Activated naive CD8-positive, alpha-beta T cell treated with anti-CD3 and anti-CD28 coated beads, Interleukin-2, amount 10 ng/mL, durations not matched to agents 7 days and 5 days (primary cell): ENCODE measurements at regions not wholly inside any gene's neighbourhood (a gene's known extent, or its start where the extent isn't known, plus 50 kb on each side); places are given as distances from the start of the nearest gene placed in this dataset.

Source experiments
- ATAC-seq: fragments of 150-1000 bp; cut with Tn5 transposase; one replicate; pipeline ENCODE4 v1.10.0; 2021; ENCODE audit warnings: low read depth, moderate library complexity
- POLR2A ChIA-PET: fragments of 350-600 bp; sonication (Branson Sonifier 250); formaldehyde crosslinking; loops from one replicate; lab custom pipeline; 2021; ENCODE audit warnings: antibody characterized with exemption; lab: Charles Lee
- DNase-seq: peaks from one replicate; pipeline ENCODE4 v3.0.0; 2021
- H3K27ac Mint-ChIP-seq: one replicate; pipeline ENCODE4 v1.8.0; 2022; ENCODE audit warnings: mild to moderate bottlenecking, mixed read lengths
- H3K27me3 Mint-ChIP-seq: one replicate; pipeline ENCODE4 v1.8.0; 2022; ENCODE audit warnings: mild to moderate bottlenecking, moderate library complexity, mixed read lengths
- H3K36me3 Mint-ChIP-seq: one replicate; pipeline ENCODE4 v1.8.0; 2021; ENCODE audit warnings: mild to moderate bottlenecking, mixed read lengths
- H3K4me1 Mint-ChIP-seq: one replicate; pipeline ENCODE4 v1.8.0; 2021; ENCODE audit warnings: mixed read lengths
- H3K4me3 Mint-ChIP-seq: one replicate; pipeline ENCODE4 v1.8.0; 2022; ENCODE audit warnings: mild to moderate bottlenecking, moderate library complexity, mixed read lengths
- H3K9me3 Mint-ChIP-seq: one replicate; pipeline ENCODE4 v1.8.0; 2021; ENCODE audit warnings: mixed read lengths

GRCh38 chr2:129768036-129768386, 211.5 kb upstream of the RAB6C start:
- Mint-ChIP-seq H3K9me3 (no peaks in the 10 kb centered on the region), H3K27ac (no peak overlapping the region), H3K27me3 (no peaks in the 10 kb centered on the region), H3K4me1 (no peaks in the 10 kb centered on the region), H3K4me3 (no peak overlapping the region), H3K36me3 (no peaks in the 10 kb centered on the region)
- ATAC-seq, result no peak
- POLR2A ChIA-PET, result no interaction called here
- DNase-seq, result no peak

- POLR2A ChIA-PET, result no interaction called here
- ATAC-seq, result no peak
- Mint-ChIP-seq H3K27ac (no peak overlapping the region), H3K27me3 (no peaks in the 10 kb centered on the region), H3K36me3 (no peaks in the 10 kb centered on the region), H3K9me3 (no peaks in the 10 kb centered on the region), H3K4me3 (no peak overlapping the region), H3K4me1 (no peaks in the 10 kb centered on the region)
- no peak for DNase-seq
Measured at GRCh38 chr2:129768485-129769184, 210.8 kb upstream of the RAB6C start.

- Mint-ChIP-seq H3K36me3 (no peaks in the 10 kb centered on the region), H3K27ac (no peak overlapping the region), H3K27me3 (no peaks in the 10 kb centered on the region), H3K9me3 (peaks cover 1% of the 10 kb centered on the region), H3K4me1 (no peaks in the 10 kb centered on the region), H3K4me3 (no peak overlapping the region)
- no peak for ATAC-seq
- POLR2A ChIA-PET, result no interaction called here
- DNase-seq, result no peak
Measured at GRCh38 chr2:129769185-129769991, 210.1 kb upstream of the RAB6C start.

DNA sequence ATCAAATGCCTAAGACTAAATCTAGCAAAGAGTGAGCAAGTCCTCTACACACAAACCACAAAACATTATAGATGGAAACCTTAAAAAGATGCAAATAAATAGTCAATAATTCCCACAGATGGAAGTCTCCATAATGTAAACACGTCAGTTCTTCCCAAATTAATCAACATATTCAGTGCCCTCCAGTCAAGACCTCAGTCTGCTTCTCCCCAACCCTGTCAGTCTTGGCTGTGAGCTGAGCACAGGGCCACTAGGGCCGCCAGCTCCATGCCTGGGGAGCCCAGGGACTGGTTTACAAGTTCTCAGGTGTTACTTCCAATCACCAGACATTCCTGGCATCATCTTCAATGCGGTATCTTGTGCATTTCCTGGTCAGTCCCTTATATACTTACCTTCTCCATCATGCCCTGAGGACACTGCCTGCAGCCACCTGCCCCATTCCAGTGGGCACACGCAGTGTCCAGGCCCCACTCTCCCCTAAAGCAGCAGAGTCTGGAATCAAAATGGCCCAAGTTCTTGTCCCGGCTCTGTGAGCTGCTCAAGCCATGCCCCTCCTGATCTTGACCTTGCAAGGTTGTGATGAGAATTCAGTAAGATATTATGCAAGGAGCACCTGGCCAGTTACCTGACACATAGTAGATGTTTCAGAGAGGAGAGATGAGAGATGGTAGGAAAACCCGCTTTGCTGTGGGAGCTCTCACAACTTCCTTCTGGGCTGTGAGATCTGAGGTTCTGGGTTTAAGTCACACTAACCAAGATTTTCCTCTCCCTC, 207.9 kb upstream of the RAB6C start:
- no peaks in the 10 kb centered on the region for H3K27me3 Mint-ChIP-seq
- no peak for ATAC-seq
- H3K4me3 Mint-ChIP-seq, result no peak overlapping the region
- peaks cover 1% of the 10 kb centered on the region for H3K9me3 Mint-ChIP-seq
- H3K27ac Mint-ChIP-seq, result no peak overlapping the region
- no peaks in the 10 kb centered on the region for H3K4me1 Mint-ChIP-seq
- POLR2A ChIA-PET, result interaction anchor here (0.6 kb wide), 1 partner anchor 1268 kb away, joined by 4 read pairs; no protein-coding TSS in a partner anchor
- no peak for DNase-seq
- H3K36me3 Mint-ChIP-seq, result no peaks in the 10 kb centered on the region

GRCh38 chr2:129772190-129772579, 207.3 kb upstream of the RAB6C start:
- no peak overlapping the region for H3K27ac Mint-ChIP-seq
- POLR2A ChIA-PET, result no interaction called here

DNA sequence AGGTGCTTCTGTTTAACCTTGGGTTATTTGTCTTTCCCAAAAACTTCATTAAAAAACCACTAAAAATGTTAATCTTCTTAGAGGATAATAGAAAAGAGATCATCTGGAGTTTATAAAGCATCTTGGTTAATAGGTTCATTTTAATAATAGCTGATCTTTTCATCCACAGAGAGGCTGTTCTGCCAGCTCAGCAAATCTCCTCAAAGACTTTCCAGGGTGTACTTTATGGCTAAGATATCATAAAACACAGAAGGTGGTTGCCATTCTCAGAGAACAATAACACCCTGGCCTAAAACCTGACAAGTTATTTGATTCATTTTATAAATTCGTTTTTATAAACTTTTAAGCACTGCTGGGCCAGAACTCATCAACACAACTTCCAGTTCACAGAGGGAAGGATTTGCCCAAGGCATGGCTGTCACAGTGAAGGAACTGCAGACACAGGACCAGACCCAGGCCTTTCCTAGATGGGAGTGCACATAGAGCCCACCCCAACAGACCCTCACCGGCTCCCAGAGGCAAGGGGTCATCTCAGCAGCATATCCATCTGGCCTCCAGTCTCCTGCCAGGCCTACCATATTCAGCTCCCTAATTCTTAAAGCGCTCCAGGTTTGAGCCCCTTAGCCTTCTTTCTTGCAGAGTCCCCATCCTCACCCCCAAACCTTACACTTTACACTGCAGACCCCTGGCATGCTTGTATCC, 203.4 kb upstream of the RAB6C start:
- Mint-ChIP-seq H3K27me3 (peaks cover 2% of the 10 kb centered on the region), H3K4me3 (no peak overlapping the region), H3K4me1 (no peaks in the 10 kb centered on the region), H3K27ac (no peak overlapping the region), H3K36me3 (no peaks in the 10 kb centered on the region), H3K9me3 (peaks cover 1% of the 10 kb centered on the region)
- POLR2A ChIA-PET, result no interaction called here
- ATAC-seq (no peak), DNase-seq (no peak)

More at GRCh38 chr2:129772190-129772579, 207.3 kb upstream of the RAB6C start:
- ATAC-seq (no peak), DNase-seq (no peak)
- no peaks in the 10 kb centered on the region for H3K27me3 Mint-ChIP-seq
- H3K36me3 Mint-ChIP-seq, result no peaks in the 10 kb centered on the region
- no peaks in the 10 kb centered on the region for H3K4me1 Mint-ChIP-seq
- no peak overlapping the region for H3K4me3 Mint-ChIP-seq
- peaks cover 1% of the 10 kb centered on the region for H3K9me3 Mint-ChIP-seq

DNA sequence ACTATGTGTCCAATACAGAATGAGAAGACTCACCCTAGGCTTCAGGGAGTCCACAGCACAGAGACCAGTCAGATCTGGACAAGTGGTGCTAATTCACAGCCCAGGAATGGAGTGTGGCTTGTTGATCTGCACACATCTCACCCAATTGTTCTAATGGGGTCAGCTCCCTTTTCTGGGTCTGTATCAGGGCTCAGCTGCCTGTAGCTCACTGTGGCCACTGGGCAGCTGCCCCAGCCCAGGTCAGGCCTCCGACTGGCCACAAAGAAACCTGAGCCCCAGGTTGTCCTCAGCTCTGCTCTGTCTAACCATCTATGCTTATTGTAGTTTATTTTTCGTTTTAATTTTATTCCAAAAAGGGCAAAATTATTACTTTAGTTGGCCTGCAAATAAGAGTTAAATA, 202.3 kb upstream of the RAB6C start:
- Mint-ChIP-seq H3K27me3 (peaks cover 2% of the 10 kb centered on the region), H3K4me3 (no peak overlapping the region), H3K27ac (no peak overlapping the region), H3K4me1 (no peaks in the 10 kb centered on the region), H3K36me3 (no peaks in the 10 kb centered on the region), H3K9me3 (peaks cover 1% of the 10 kb centered on the region)
- POLR2A ChIA-PET, result no interaction called here
- DNase-seq, result no peak
- no peak for ATAC-seq

GRCh38 chr2:129777762-129778583, 201.5 kb upstream of the RAB6C start:
- Mint-ChIP-seq H3K27ac (no peak overlapping the region), H3K36me3 (no peaks in the 10 kb centered on the region), H3K9me3 (peaks cover 1% of the 10 kb centered on the region), H3K4me1 (no peaks in the 10 kb centered on the region), H3K27me3 (peaks cover 2% of the 10 kb centered on the region), H3K4me3 (no peak overlapping the region)
- DNase-seq (no peak), ATAC-seq (no peak)
- POLR2A ChIA-PET, result no interaction called here

GRCh38 chr2:129778584-129778877, 200.9 kb upstream of the RAB6C start:
- Mint-ChIP-seq H3K27ac (no peak overlapping the region), H3K27me3 (peaks cover 2% of the 10 kb centered on the region), H3K4me3 (no peak overlapping the region), H3K4me1 (no peaks in the 10 kb centered on the region), H3K36me3 (no peaks in the 10 kb centered on the region), H3K9me3 (peaks cover 1% of the 10 kb centered on the region)
- ATAC-seq, result no peak
- POLR2A ChIA-PET, result no interaction called here
- no peak for DNase-seq

DNA sequence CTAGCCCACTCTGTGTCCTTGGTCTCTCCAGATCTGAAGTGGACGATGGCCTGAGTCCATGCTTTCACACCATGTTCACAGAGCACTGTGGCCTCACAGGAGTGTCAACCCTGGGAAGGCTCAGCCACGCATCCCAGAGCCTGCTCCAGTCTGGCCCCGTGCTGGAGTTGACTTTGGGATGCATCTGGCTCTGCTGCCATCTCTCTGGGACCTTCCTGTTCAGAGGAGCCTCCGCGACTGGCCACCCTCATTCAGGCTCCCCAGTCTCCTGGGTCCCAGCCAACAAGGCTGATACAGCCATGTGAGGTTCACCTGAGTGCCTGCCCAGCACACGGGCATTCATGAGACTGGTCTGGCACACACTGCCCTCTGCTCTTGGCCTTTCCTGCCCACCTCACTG, 199.7 kb upstream of the RAB6C start:
- Mint-ChIP-seq H3K9me3 (no peaks in the 10 kb centered on the region), H3K36me3 (no peaks in the 10 kb centered on the region), H3K27ac (no peak overlapping the region), H3K4me1 (no peaks in the 10 kb centered on the region), H3K27me3 (peaks cover 6% of the 10 kb centered on the region), H3K4me3 (no peak overlapping the region)
- ATAC-seq (no peak), DNase-seq (no peak)
- POLR2A ChIA-PET, result no interaction called here

- no peaks in the 10 kb centered on the region for H3K9me3 Mint-ChIP-seq
- no peak for ATAC-seq
Measured at GRCh38 chr2:129780316-129781270, 198.9 kb upstream of the RAB6C start.

More at GRCh38 chr2:129780316-129781270, 198.9 kb upstream of the RAB6C start:
- no peaks in the 10 kb centered on the region for H3K4me1 Mint-ChIP-seq
- POLR2A ChIA-PET, result no interaction called here
- no peaks in the 10 kb centered on the region for H3K36me3 Mint-ChIP-seq
- no peak overlapping the region for H3K27ac Mint-ChIP-seq
- H3K27me3 Mint-ChIP-seq, result peaks cover 6% of the 10 kb centered on the region
- DNase-seq, result no peak
- H3K4me3 Mint-ChIP-seq, result no peak overlapping the region
